Uterus (tissue), 3 donors: ENCODE measurements at regions not wholly inside any gene's neighbourhood (a gene's known extent, or its start where the extent isn't known, plus 50 kb on each side); places are given as distances from the start of the nearest gene placed in this dataset.

Experiments
- DNase-seq, 2 donors: peaks; one replicate each; pipeline ENCODE4 v3.0.0-alpha.2; 2019 to 2020
- H3K27ac ChIP-seq, 2 donors: fragments of 200-600 bp; sonication (generic); 1 replicate in 1 of 2; 2 replicates in 1 of 2; pipeline ENCODE4 v1.5.1; 2016 to 2018
- H3K27me3 ChIP-seq, 2 donors: fragments of 200-600 bp; sonication (generic); one replicate each; pipeline ENCODE4 v1.5.1; 2018 to 2019; ENCODE audit warnings: control low read depth in 1 of 2
- H3K36me3 ChIP-seq, 2 donors: fragments of 200-600 bp; sonication (generic); one replicate each; pipeline ENCODE4 v1.5.1; 2019; ENCODE audit warnings: control low read depth in 1 of 2
- H3K4me1 ChIP-seq, 2 donors: fragments of 200-600 bp; sonication (generic); one replicate each; pipeline ENCODE4 v1.5.1; 2018 to 2019; ENCODE audit warnings: control low read depth in 1 of 2
- H3K4me3 ChIP-seq, 2 donors: fragments of 200-600 bp; sonication (generic); 1 replicate in 1 of 2; 2 replicates in 1 of 2; pipeline ENCODE4 v1.5.1; 2018 to 2019; ENCODE audit warnings: mild to moderate bottlenecking in 1 of 2
- H3K9me3 ChIP-seq, 2 donors: fragments of 200-600 bp; sonication (generic); one replicate each; pipeline ENCODE4 v1.5.1; 2019; ENCODE audit warnings: control low read depth in 1 of 2
- CTCF ChIP-seq, 4 experiments: fragments of 200-600 bp in 2 of 4; fragments of 450-650 bp in 2 of 4; sonication (generic) in 2 of 4; IDR thresholded peaks; one replicate each; pipeline ENCODE4 v1.5.1; 2016 to 2019; ENCODE audit warnings: antibody characterized with exemption in 4 of 4, mild to moderate bottlenecking in 2 of 4, moderate library complexity in 1 of 4
- POLR2A ChIP-seq, 2 donors: fragments of 450-650 bp; IDR thresholded peaks; one replicate each; pipeline ENCODE4 v1.6.1; 2016; ENCODE audit warnings: antibody characterized with exemption in 2 of 2, mild to moderate bottlenecking in 1 of 2, moderate library complexity in 1 of 2
- intact Hi-C: fragments of 100-400 bp; cut with DNase I; formaldehyde crosslinking; loops from one replicate; pipeline ENCODE4 v1.15.1; 2023; ENCODE audit warnings: low total_unique reads
- donor health status: DM: yes; HTN: yes; CAD: no.

- intact Hi-C loops, result no loop called here
- Histone ChIP-seq H3K36me3 (no peaks in the 10 kb centered on the region), H3K27me3 (no peaks in the 10 kb centered on the region), H3K27ac (no peak overlapping the region), H3K4me3 (no peak overlapping the region), H3K4me1 (no peaks in the 10 kb centered on the region), H3K9me3 (no peaks in the 10 kb centered on the region)
- TF ChIP-seq POLR2A (IDR thresholded peaks at IDR 0.05), result no peak
- TF ChIP-seq CTCF (IDR thresholded peaks at IDR 0.05), result no peak
- no peak for DNase-seq
These were observed 378.5 kb upstream of the CT83 start for GRCh38 chrX:116841290-116841689.

GRCh38 chrX:116827063-116827462, 364.3 kb upstream of the CT83 start:
- Histone ChIP-seq H3K9me3 (no peaks in the 10 kb centered on the region), H3K27me3 (no peaks in the 10 kb centered on the region), H3K27ac (no peak overlapping the region), H3K36me3 (no peaks in the 10 kb centered on the region), H3K4me1 (no peaks in the 10 kb centered on the region), H3K4me3 (no peak overlapping the region)
- TF ChIP-seq CTCF (IDR thresholded peaks at IDR 0.05), result no peak
- no peak for TF ChIP-seq POLR2A (IDR thresholded peaks at IDR 0.05)
- intact Hi-C loops, result no loop called here
- no peak for DNase-seq

- H3K9me3 ChIP-seq, result no peaks in the 10 kb centered on the region
- H3K4me1 ChIP-seq, result no peaks in the 10 kb centered on the region
- H3K4me3 ChIP-seq, result no peak overlapping the region
- no peak for DNase-seq
- no peak overlapping the region for H3K27ac ChIP-seq
- H3K27me3 ChIP-seq, result no peaks in the 10 kb centered on the region
- intact Hi-C loops, result no loop called here
- TF ChIP-seq CTCF (IDR thresholded peaks at IDR 0.05) (no peak), POLR2A (IDR thresholded peaks at IDR 0.05) (no peak)
- H3K36me3 ChIP-seq, result no peaks in the 10 kb centered on the region
These were observed 362.0 kb upstream of the CT83 start for GRCh38 chrX:116824785-116825184.

DNA sequence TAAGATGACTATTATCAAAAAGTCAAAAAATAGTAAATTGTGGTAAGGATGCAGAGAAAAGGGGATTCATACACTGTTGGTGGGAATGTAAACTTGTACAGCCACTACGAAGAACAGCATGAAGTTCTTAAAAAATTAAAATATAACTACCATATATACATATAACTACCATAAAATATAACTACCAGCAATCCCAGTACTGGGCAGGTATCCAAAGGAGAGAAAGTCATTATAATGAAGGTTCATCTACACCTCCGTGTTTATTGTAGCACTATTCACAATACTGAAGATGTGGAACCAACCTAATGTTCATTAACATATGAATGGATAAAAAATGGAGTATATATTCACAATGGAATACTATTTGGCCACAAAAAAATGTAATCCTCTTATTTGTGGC, 360.9 kb upstream of the CT83 start:
- no peak overlapping the region for H3K4me3 ChIP-seq
- no peak for TF ChIP-seq POLR2A (IDR thresholded peaks at IDR 0.05)
- no peak for TF ChIP-seq CTCF (IDR thresholded peaks at IDR 0.05)
- no peaks in the 10 kb centered on the region for H3K4me1 ChIP-seq
- no peaks in the 10 kb centered on the region for H3K9me3 ChIP-seq
- DNase-seq, result no peak
- no peak overlapping the region for H3K27ac ChIP-seq
- intact Hi-C loops, result no loop called here
- H3K27me3 ChIP-seq, result no peaks in the 10 kb centered on the region
- H3K36me3 ChIP-seq, result no peaks in the 10 kb centered on the region

GRCh38 chrX:116806288-116806802, 343.6 kb upstream of the CT83 start:
- Histone ChIP-seq H3K4me3 (no peak overlapping the region), H3K27me3 (peaks cover 0 to 5% of the 10 kb centered on the region in 2 donors), H3K9me3 (no peaks in the 10 kb centered on the region), H3K27ac (no peak overlapping the region), H3K36me3 (no peaks in the 10 kb centered on the region), H3K4me1 (no peaks in the 10 kb centered on the region)
- no peak for DNase-seq
- intact Hi-C loops, result no loop called here
- TF ChIP-seq POLR2A (IDR thresholded peaks at IDR 0.05) (no peak), CTCF (IDR thresholded peaks at IDR 0.05) (no peak)
